ENCODE measurements at regions not wholly inside any gene's neighbourhood (a gene's known extent, or its start where the extent isn't known, plus 50 kb on each side); places are given as distances from the start of the nearest gene placed in this dataset.
A peak's percentile ranks its signal among the peaks of the same experiment; 100 is the strongest.

DNA sequence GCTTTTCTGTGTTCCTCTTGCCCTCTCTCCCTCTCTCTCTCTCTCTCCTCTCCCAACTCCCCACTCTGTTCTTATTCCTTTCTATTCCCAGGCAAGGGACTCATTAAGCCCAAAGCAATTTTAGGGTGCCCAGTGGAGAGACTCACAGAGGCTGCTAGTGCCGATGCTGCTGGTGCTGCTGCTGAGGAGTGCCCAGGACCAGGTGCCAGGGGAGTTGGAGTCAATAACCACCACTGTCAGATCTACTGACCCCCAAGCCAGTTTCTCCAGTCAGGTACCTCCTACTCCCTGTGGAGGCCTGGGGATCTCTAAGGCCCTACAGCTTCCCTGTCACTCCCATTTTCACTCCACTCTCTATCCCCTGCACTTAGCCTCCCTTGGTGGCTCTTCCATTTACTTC is 54.2 kb upstream of the LAS1L start:
- Histone ChIP-seq H3K9me3 (ENCODE audit: control insufficient read depth, insufficient read depth, low read length) (no peaks in the 10 kb centered on the region), H2BK20ac (ENCODE audit: low read depth, low read length) (no peak overlapping the region), H3K4me1 (ENCODE audit: control insufficient read depth, insufficient read depth, low read length) (no peaks in the 10 kb centered on the region; the same call in 1 of the 2 replicates), H3K27ac (ENCODE audit: insufficient read depth, low read length) (peak overlapping the region; percentile 89; the same call in 1 of the 2 replicates), H3K9ac (ENCODE audit: low read depth, low read length) (peak overlapping the region; percentile 45; the same call in 1 of the 2 replicates), H2BK120ac (ENCODE audit: low read depth, low read length) (peak overlapping the region; percentile 35; the same call in 1 of the 2 replicates), H3K4me3 (ENCODE audit: insufficient read depth, low read depth, low read length) (peak overlapping the region; percentile 32; the same call in 1 of the 2 replicates), H2AK5ac (ENCODE audit: low read depth, low read length) (no peak overlapping the region), H2AK9ac (replicated peaks; ENCODE audit: low read depth, low read length, poor library complexity) (no peak overlapping the region), H4K20me1 (ENCODE audit: insufficient read depth, low read length) (no peaks in the 10 kb centered on the region), H3K14ac (replicated peaks; ENCODE audit: low read depth, low read length) (peak overlapping the region; percentile 30; the same call in 1 of the 2 replicates), H2AFZ (replicated peaks; ENCODE audit: low read length, poor library complexity) (peak overlapping the region; percentile 82), H3K36me3 (ENCODE audit: control insufficient read depth, insufficient read depth, low read length) (no peaks in the 10 kb centered on the region), H4K5ac (ENCODE audit: low read depth, low read length) (peak overlapping the region; percentile 54; the same call in 1 of the 2 replicates), H3K9me1 (ENCODE audit: insufficient read depth, low read length) (no peaks in the 10 kb centered on the region), H4K8ac (ENCODE audit: low read depth in 2 of 2, low read length in 2 of 2) (peak overlapping the region; percentile 65 to 66; a peak in 2 of 4 replicates), H3K4ac (ENCODE audit: low read depth, low read length) (peak overlapping the region; percentile 60), H2BK15ac (ENCODE audit: low read depth, low read length) (no peak overlapping the region), H4K91ac (ENCODE audit: insufficient read depth, low read depth, low read length) (no peak overlapping the region), H3K56ac (ENCODE audit: extremely low read depth, insufficient read depth, low read length) (no peak overlapping the region), H3K4me2 (ENCODE audit: low read depth, low read length) (peak overlapping the region; percentile 58; the same call in 1 of the 2 replicates), H3K27me3 (ENCODE audit: control insufficient read depth, insufficient read depth, low read length) (no peaks in the 10 kb centered on the region; the same call in 1 of the 2 replicates), H2BK5ac (ENCODE audit: low read depth, low read length, poor library complexity, severe bottlenecking) (no peak overlapping the region), H3K23ac (ENCODE audit: low read depth, low read length) (no peak overlapping the region; the same call in 1 of the 2 replicates), H3K18ac (ENCODE audit: low read depth, low read length) (peak overlapping the region; percentile 63; the same call in 1 of the 2 replicates), H3K79me1 (ENCODE audit: low read depth in 1 of 2, low read length in 2 of 2) (no peaks in the 10 kb centered on the region)
- ATAC-seq (ENCODE audit: low read depth) (peak; percentile 18; the same call in 1 of the 2 replicates), DNase-seq (no peak)
- no peak for TF ChIP-seq FOS (IDR thresholded peaks at IDR 0.05; ENCODE audit: low read depth, low read length)
- no peak for TF ChIP-seq BHLHE40 (IDR thresholded peaks at IDR 0.05; ENCODE audit: low read depth, low read length)
- no peak for TF ChIP-seq RFX5 (IDR thresholded peaks at IDR 0.05; ENCODE audit: low read depth, low read length)
- TF ChIP-seq SMC3 (IDR thresholded peaks at IDR 0.05; ENCODE audit: low read depth, low read length) = no peak
- TF ChIP-seq, protein P1, sequence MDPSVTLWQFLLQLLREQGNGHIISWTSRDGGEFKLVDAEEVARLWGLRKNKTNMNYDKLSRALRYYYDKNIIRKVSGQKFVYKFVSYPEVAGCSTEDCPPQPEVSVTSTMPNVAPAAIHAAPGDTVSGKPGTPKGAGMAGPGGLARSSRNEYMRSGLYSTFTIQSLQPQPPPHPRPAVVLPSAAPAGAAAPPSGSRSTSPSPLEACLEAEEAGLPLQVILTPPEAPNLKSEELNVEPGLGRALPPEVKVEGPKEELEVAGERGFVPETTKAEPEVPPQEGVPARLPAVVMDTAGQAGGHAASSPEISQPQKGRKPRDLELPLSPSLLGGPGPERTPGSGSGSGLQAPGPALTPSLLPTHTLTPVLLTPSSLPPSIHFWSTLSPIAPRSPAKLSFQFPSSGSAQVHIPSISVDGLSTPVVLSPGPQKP (IDR thresholded peaks at IDR 0.05; ENCODE audit: borderline replicate concordance, low read depth, low read length) = no peak
- no peak for TF ChIP-seq RCOR1 (IDR thresholded peaks at IDR 0.05; ENCODE audit: insufficient replicate concordance, low read length)
- TF ChIP-seq, protein P2, sequence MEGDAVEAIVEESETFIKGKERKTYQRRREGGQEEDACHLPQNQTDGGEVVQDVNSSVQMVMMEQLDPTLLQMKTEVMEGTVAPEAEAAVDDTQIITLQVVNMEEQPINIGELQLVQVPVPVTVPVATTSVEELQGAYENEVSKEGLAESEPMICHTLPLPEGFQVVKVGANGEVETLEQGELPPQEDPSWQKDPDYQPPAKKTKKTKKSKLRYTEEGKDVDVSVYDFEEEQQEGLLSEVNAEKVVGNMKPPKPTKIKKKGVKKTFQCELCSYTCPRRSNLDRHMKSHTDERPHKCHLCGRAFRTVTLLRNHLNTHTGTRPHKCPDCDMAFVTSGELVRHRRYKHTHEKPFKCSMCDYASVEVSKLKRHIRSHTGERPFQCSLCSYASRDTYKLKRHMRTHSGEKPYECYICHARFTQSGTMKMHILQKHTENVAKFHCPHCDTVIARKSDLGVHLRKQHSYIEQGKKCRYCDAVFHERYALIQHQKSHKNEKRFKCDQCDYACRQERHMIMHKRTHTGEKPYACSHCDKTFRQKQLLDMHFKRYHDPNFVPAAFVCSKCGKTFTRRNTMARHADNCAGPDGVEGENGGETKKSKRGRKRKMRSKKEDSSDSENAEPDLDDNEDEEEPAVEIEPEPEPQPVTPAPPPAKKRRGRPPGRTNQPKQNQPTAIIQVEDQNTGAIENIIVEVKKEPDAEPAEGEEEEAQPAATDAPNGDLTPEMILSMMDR (conservative IDR thresholded peaks at IDR 0.05; ENCODE audit: low read depth, low read length) = no peak
- no peak for TF ChIP-seq CHD1 (IDR thresholded peaks at IDR 0.05; ENCODE audit: low read depth, low read length)
- no peak for TF ChIP-seq CEBPB (IDR thresholded peaks at IDR 0.05; ENCODE audit: low read depth, low read length)
- no peak for TF ChIP-seq MAFK (IDR thresholded peaks at IDR 0.05; ENCODE audit: low read depth, low read length)
- no peak for TF ChIP-seq MAZ (IDR thresholded peaks at IDR 0.05; ENCODE audit: borderline replicate concordance, low read depth, low read length)
- no peak for TF ChIP-seq USF2 (IDR thresholded peaks at IDR 0.05; ENCODE audit: low read depth, low read length)
- no peak for TF ChIP-seq RAD21 (IDR thresholded peaks at IDR 0.05; ENCODE audit: low read length)
- no peak for TF ChIP-seq NFE2L2 (IDR thresholded peaks at IDR 0.05; ENCODE audit: low read depth, low read length)
- in situ Hi-C loops (cut with MboI; ENCODE audit: low sequenced_read_pairs) = loop anchor here (10.0 kb wide), 1 partner anchor 1136 kb away; no protein-coding TSS in a partner anchor
- no CpG with 5 or more reads among the region's 1 CpG for WGBS, 2 experiments (ENCODE audit: extremely low coverage in 2 of 2, insufficient read length in 1 of 2)
- BruUV-seq (replicated peaks) = TSS peak; percentile 58
- POLR2A ChIA-PET (ENCODE audit: unreplicated experiment) = no interaction called here
- CTCF ChIA-PET = interaction anchor here (1.0 kb wide), 1 partner anchor 115 kb away, joined by 3 read pairs; no protein-coding TSS in a partner anchor
- intact Hi-C loops (cut with micrococcal nuclease) = no loop called here
- dilution Hi-C loops (cut with HindIII; ENCODE audit: low sequenced_read_pairs, unreplicated experiment) = no loop called here
